ENCODE measurements at regions not wholly inside any gene's neighbourhood (a gene's known extent, or its start where the extent isn't known, plus 50 kb on each side); places are given as distances from the start of the nearest gene placed in this dataset.
"Not testable (repeated sequence)": the region's sequence is repeated elsewhere in the genome, so short reads cannot be mapped to it uniquely, and the experiment has no call there.

DNA sequence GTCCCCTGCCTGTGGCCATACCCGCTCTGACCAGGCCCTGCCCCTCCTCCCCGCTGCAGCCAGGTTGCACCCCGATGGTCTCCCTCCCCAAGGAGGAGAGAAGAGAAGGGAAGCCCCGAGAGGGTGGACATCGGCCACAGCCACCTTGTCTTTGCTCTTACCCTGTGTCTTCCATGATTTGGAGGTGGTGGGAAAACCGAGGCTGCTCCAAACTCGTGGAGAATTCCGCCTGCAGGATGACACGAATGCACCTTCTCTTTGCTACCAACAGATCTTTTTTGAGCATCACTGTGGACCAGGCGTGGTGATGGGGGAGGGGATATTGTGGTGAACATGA lies 60.4 kb downstream of the ART5 start:
- not testable (repeated sequence) for TF ChIP-seq POLR2A (IDR thresholded peaks at IDR 0.05; ENCODE audit: low read depth); EP300 (IDR thresholded peaks at IDR 0.05)

All from esophagus muscularis mucosa (tissue), 2 donors.